Activated CD4-positive, alpha-beta T cell treated with anti-CD3 and anti-CD28 coated beads, Interleukin-2, amount 10 ng/mL, durations not matched to agents 24 days and 14 days (primary cell): ENCODE measurements at regions not wholly inside any gene's neighbourhood (a gene's known extent, or its start where the extent isn't known, plus 50 kb on each side); places are given as distances from the start of the nearest gene placed in this dataset.
"Not testable (repeated sequence)": the region's sequence is repeated elsewhere in the genome, so short reads cannot be mapped to it uniquely, and the experiment has no call there.

Experiments used
- DNase-seq: peaks from one replicate; pipeline ENCODE4 v3.0.0; 2022
- H3K27ac Mint-ChIP-seq: one replicate; pipeline ENCODE4 v1.8.0; 2022; ENCODE audit warnings: mild to moderate bottlenecking, mixed read lengths
- H3K27me3 Mint-ChIP-seq: one replicate; pipeline ENCODE4 v1.8.0; 2022; ENCODE audit warnings: mixed read lengths
- H3K36me3 Mint-ChIP-seq: one replicate; pipeline ENCODE4 v1.8.0; 2022; ENCODE audit warnings: low read depth, mild to moderate bottlenecking, mixed read lengths
- H3K4me1 Mint-ChIP-seq: one replicate; pipeline ENCODE4 v1.8.0; 2021; ENCODE audit warnings: mixed read lengths
- H3K4me3 Mint-ChIP-seq: one replicate; pipeline ENCODE4 v1.8.0; 2022; ENCODE audit warnings: mild to moderate bottlenecking, moderate library complexity, mixed read lengths
- H3K9me3 Mint-ChIP-seq: one replicate; pipeline ENCODE4 v1.8.0; 2021; ENCODE audit warnings: mixed read lengths
- intact Hi-C: fragments of 100-400 bp; cut with micrococcal nuclease; formaldehyde crosslinking; loops from one replicate; pipeline ENCODE4 v1.15.1; 2023

DNA sequence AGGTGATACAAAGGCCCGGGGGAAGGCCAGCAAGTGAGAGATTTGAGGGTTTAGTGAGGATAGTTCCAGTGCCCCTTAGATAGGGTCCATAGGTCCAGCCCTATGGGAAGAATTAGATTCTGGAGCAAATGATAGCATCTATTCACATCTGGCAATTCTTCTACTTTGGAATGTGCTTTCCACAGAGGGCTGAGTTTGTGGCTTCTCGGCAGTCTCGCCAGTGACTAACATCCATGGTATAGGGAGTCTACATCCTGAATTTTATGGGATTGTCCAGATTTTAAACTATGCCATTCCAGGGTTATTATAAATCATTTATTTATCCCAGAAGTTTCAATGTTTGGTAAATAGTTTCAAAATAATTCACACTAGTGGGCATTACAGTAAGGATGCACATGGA, 207.3 kb upstream of the ADO start:
- Mint-ChIP-seq H3K4me3 (no peak overlapping the region), H3K27ac (no peak overlapping the region), H3K9me3 (peaks cover 7% of the 10 kb centered on the region), H3K36me3 (no peaks in the 10 kb centered on the region), H3K27me3 (peaks cover 23% of the 10 kb centered on the region), H3K4me1 (peaks cover 3% of the 10 kb centered on the region)
- DNase-seq: no peak
- intact Hi-C loops: no loop called here

DNA sequence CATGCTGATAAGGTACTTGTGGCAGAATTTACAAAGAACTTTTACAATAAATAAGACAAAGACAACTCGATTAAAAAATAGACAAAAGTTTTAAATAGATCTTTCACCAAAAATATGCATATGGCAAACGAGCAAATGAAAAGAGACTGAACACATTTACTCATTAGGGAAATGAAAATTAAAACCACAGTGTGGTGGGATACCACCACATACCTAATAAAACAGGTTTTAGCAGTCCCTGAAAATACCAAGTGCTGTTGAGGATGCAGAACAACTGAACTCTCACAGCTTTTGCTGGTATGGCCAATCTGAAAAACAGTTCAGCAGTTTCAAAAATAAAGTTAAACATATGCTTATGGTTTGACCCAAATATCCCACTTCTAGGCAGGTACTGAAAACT, 205.4 kb upstream of the ADO start:
- no peaks in the 10 kb centered on the region for H3K36me3 Mint-ChIP-seq
- H3K27me3 Mint-ChIP-seq: peaks cover 21% of the 10 kb centered on the region
- intact Hi-C loops: no loop called here
- H3K27ac Mint-ChIP-seq: no peak overlapping the region
- H3K4me1 Mint-ChIP-seq: no peaks in the 10 kb centered on the region
- H3K9me3 Mint-ChIP-seq: peaks cover 7% of the 10 kb centered on the region
- no peak overlapping the region for H3K4me3 Mint-ChIP-seq
- no peak for DNase-seq

DNA sequence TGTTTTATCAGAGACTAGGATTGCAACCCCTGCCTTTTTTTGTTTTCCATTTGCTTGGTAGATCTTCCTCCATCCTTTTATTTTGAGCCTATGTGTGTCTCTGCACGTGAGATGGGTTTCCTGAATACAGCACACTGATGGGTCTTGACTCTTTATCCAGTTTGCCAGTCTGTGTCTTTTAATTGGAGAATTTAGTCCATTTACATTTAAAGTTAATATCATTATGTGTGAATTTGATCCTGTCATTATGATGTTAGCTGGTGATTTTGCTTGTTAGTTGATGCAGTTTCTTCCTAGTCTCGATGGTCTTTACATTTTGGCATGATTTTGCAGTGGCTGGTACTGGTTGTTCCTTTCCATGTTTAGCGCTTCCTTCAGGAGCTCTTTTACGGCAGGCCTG, 198.0 kb upstream of the ADO start:
- H3K4me3 Mint-ChIP-seq, H3K27ac Mint-ChIP-seq, intact Hi-C loops, H3K27me3 Mint-ChIP-seq, H3K9me3 Mint-ChIP-seq, DNase-seq, H3K36me3 Mint-ChIP-seq: not testable (repeated sequence)
- peaks cover 13% of the 10 kb centered on the region for H3K4me1 Mint-ChIP-seq

DNA sequence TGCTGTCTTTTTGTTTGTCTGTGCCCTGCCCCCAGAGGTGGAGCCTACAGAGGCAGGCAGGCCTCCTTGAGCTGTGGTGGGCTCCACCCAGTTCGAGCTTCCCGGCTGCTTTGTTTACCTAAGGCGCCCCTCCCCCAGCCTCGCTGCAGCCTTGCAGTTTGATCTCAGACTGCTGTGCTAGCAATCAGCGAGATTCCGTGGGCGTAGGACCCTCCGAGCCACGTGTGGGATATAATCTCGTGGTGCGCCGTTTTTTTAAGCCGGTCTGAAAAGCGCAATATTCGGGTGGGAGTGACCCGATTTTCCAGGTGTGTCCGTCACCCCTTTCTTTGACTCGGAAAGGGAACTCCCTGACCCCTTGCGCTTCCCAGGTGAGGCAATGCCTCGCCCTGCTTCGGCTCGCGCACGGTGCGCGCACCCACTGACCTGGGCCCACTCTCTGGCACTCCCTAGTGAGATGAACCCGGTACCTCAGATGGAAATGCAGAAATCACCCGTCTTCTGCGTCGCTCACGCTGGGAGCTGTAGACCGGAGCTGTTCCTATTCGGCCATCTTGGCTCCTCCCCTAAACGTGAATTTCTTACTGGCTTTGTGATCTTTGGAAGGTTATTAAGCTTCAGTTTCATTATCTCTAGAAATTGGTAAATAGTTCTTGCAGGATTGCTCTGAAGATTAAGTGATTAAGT, 196.2 kb upstream of the ADO start:
- peaks cover 27% of the 10 kb centered on the region for H3K4me1 Mint-ChIP-seq
- H3K4me3 Mint-ChIP-seq, H3K27me3 Mint-ChIP-seq, DNase-seq, H3K27ac Mint-ChIP-seq, H3K36me3 Mint-ChIP-seq, intact Hi-C loops, H3K9me3 Mint-ChIP-seq: not testable (repeated sequence)

DNA sequence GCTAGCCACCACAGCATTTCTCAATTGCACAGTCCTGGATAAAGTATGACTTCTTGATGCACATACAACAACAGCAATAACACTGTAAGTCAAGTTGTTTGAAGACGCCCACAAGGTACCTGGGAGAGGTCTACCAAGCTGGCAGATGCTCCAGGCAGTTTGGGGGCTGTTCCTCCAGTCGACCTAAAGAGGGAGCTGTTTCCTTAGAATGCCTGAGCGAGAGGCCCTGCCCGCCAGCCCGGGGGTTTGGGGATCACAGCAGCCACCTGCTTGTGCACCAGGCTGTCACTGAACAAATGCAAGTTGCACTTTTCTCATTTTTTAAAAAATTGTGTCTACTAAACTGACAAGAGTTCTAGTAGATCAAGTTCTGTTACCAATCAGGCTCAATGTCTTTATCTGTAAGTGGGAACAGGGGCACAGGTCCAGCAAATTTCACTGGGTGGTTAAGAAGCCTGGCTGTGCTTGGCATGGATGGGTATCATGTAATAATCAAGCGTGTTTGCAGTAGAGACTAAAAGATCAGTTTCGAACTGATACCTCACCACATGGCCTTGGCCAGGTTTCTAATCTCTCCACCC, 193.8 kb upstream of the ADO start:
- Mint-ChIP-seq H3K9me3 (peaks cover 3% of the 10 kb centered on the region), H3K4me3 (no peak overlapping the region), H3K36me3 (peaks cover 2% of the 10 kb centered on the region), H3K4me1 (peaks cover 46% of the 10 kb centered on the region), H3K27me3 (peaks cover 5% of the 10 kb centered on the region), H3K27ac (peak overlapping the region; percentile 27)
- intact Hi-C loops: loop anchor here (1.0 to 5.0 kb wide), 7 partner anchors 16 to 548 kb away; no protein-coding TSS in a partner anchor
- peak; percentile 93 for DNase-seq

DNA sequence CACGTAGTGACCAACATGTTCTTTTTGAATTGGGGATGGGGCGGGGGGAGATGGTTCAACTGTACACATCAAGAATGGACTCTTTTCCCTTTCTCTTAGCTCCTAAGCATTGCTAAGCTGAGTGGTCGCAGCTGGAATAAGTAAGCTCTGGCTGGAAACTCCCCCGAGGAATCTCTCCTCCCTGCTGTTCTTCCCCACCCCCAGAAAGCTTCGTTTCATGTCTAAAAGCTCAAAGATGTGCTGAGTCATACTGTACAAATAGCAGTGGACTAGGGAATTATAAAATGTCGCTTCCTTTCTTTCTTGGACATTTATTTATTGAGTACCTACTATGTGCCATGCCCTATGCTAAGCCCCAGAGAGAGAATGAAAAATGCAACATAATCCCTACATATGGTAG, 191.1 kb upstream of the ADO start:
- peaks cover 60% of the 10 kb centered on the region for H3K4me1 Mint-ChIP-seq
- H3K27ac Mint-ChIP-seq: no peak overlapping the region
- H3K27me3 Mint-ChIP-seq: peaks cover 6% of the 10 kb centered on the region
- no peak for DNase-seq
- peaks cover 2% of the 10 kb centered on the region for H3K36me3 Mint-ChIP-seq
- H3K9me3 Mint-ChIP-seq: peaks cover 3% of the 10 kb centered on the region
- H3K4me3 Mint-ChIP-seq: no peak overlapping the region
- intact Hi-C loops: loop anchor here (5.0 kb wide), 1 partner anchor 384 kb away; no protein-coding TSS in a partner anchor

DNA sequence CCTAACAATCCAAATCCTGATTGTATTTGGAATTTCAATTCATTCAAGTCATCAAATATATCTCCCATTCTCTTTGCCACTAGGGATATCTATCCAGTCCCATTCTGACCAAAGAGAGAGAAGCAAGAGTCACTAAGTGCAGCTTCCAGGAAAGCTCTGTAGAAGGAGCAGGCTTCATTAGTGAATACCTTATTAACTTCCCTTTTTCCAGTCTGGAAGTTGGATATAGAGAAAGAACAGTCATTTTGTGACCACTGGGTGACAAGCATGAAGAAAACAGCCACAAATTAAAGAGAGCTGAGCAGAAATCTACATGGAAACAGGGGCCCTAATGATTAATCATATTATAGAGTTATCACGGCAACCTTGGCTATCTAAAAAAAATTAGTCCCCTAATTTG, 190.7 kb upstream of the ADO start:
- Mint-ChIP-seq H3K9me3 (peaks cover 3% of the 10 kb centered on the region), H3K27ac (peak overlapping the region; percentile 73), H3K27me3 (peaks cover 6% of the 10 kb centered on the region), H3K4me1 (peaks cover 64% of the 10 kb centered on the region), H3K4me3 (no peak overlapping the region), H3K36me3 (peaks cover 2% of the 10 kb centered on the region)
- DNase-seq: no peak
- intact Hi-C loops: loop anchor here (1.0 to 5.0 kb wide), 6 partner anchors 23 to 383 kb away; no protein-coding TSS in a partner anchor

DNA sequence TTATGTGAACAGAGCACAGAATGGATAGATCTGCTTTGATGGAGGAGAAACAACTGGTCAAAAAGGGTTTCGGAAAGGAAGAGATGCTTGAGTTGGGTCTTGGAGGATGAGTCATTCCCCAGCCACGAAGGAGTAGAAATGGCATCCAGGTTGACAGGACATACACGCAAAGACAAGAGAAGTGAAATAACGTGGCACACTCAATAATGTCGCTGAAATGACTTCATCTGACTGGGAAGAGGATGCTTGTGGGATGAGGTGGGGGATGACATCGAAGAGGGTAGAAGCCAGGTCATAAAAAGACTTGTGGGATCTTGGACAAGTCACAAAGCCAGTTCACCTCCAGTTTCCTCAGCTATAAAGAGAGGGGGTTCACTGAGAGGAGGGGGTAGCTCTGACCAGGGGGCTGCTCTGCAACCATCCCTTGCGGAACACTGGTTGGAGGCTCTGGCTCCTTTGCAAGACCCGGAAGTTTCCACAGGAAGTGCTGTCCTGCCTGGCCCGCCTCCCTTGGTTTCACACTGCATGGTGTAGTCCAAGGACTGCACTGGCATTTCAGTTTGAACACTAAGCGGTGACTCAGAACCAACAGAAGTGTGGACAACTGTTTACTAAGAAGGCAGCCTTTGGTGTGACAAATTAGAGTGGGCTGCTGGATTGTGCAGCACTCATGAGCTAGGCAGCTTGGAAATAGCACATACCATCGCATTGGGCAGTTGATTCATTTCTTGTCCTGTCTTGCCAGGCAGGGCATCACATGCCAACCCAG, 189.9 kb upstream of the ADO start:
- peaks cover 6% of the 10 kb centered on the region for H3K27me3 Mint-ChIP-seq
- peak overlapping the region; percentile 73 for H3K27ac Mint-ChIP-seq
- peaks cover 2% of the 10 kb centered on the region for H3K36me3 Mint-ChIP-seq
- peak; percentile 63 for DNase-seq
- peaks cover 70% of the 10 kb centered on the region for H3K4me1 Mint-ChIP-seq
- intact Hi-C loops: loop anchor here (1.0 to 5.0 kb wide), 7 partner anchors 23 to 383 kb away; no protein-coding TSS in a partner anchor
- H3K9me3 Mint-ChIP-seq: peaks cover 3% of the 10 kb centered on the region
- peak overlapping the region; percentile 3 for H3K4me3 Mint-ChIP-seq

DNA sequence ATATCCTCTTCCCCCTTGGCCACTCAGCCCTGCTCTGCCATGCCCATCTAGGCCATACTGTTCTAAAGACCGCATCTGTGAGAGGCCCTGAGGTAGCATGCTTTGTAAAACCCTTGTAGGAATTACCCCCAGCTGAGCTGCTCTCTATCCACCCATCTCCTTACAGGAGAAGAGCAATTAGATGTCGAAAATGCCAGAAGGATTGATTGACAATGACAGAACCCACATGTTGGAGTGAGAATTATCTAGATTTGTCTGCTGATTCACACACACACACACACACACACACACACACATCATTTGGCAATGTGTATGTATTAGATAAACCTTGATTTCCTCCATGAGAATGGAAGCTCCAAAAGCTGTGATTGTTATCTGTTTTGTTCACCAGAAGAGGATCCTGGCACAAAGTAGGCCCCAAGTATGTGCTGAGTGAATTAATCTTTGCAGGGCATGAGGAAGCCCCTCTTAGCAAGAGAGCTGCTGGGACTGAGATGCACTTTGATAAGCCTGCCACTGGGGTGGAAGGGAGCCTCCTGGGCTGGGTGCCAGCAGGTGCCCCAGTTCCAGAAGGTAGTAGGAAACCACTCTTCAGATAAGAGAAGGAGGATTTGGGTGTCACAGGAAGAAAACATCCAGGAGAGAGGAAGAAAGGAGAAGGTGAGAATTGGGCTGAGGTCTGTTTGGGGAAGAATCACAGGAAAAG, 187.5 kb upstream of the ADO start:
- intact Hi-C loops: no loop called here
- Mint-ChIP-seq H3K36me3 (peaks cover under 1% of the 10 kb centered on the region), H3K4me1 (peaks cover 65% of the 10 kb centered on the region)

DNA sequence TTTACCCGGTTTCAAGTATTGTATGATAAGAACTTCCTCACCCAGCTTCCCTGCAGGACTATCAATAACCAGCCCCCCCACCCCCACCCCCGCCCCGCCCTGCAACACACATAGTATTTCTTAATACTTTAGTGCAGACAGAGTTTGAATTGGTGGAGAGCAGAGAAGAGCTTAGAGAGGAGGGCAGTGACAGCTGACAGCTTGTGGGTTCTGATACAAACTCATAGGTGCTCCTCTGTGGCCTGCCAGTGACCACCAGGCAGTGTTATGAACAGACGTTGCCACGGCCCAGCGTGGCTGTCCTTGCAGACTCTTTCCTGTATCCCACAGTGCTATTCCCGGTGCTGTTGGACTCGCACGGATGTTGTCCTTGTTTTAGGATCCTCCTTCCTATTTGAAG, 186.9 kb upstream of the ADO start:
- intact Hi-C loops: no loop called here
- Mint-ChIP-seq H3K27ac (no peak overlapping the region), H3K4me1 (peaks cover 61% of the 10 kb centered on the region), H3K36me3 (no peaks in the 10 kb centered on the region), H3K4me3 (no peak overlapping the region), H3K9me3 (no peaks in the 10 kb centered on the region), H3K27me3 (peaks cover 1% of the 10 kb centered on the region)
- DNase-seq: no peak

More for the DNA sequence above, 187.5 kb upstream of the ADO start:
- H3K4me3 Mint-ChIP-seq: no peak overlapping the region
- H3K9me3 Mint-ChIP-seq: peaks cover under 1% of the 10 kb centered on the region
- peak overlapping the region; percentile 67 for H3K27ac Mint-ChIP-seq
- DNase-seq: peak; percentile 54
- H3K27me3 Mint-ChIP-seq: peaks cover 1% of the 10 kb centered on the region

DNA sequence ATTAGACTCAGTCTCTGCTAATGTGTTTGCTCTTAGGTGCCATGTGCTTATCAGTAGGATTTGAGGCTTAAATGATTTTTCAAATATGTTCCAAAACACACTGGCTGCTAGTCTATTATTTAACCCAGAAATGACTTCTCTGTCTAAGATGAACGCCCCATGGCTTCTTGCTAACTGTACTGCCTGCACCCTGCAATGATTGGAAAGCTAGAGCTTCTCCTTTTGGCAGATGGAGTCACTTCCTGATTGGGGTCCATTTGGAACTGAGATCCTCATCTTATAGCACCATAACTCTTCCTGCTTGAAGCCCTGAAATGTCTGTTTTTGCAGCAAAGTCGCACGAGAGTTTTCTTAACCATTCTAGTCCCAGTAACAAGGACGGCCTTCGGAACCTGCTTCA, 186.5 kb upstream of the ADO start:
- intact Hi-C loops: no loop called here
- Mint-ChIP-seq H3K27ac (no peak overlapping the region), H3K4me3 (no peak overlapping the region), H3K4me1 (peaks cover 58% of the 10 kb centered on the region), H3K9me3 (no peaks in the 10 kb centered on the region), H3K27me3 (peaks cover 1% of the 10 kb centered on the region), H3K36me3 (no peaks in the 10 kb centered on the region)
- DNase-seq: peak; percentile 51

DNA sequence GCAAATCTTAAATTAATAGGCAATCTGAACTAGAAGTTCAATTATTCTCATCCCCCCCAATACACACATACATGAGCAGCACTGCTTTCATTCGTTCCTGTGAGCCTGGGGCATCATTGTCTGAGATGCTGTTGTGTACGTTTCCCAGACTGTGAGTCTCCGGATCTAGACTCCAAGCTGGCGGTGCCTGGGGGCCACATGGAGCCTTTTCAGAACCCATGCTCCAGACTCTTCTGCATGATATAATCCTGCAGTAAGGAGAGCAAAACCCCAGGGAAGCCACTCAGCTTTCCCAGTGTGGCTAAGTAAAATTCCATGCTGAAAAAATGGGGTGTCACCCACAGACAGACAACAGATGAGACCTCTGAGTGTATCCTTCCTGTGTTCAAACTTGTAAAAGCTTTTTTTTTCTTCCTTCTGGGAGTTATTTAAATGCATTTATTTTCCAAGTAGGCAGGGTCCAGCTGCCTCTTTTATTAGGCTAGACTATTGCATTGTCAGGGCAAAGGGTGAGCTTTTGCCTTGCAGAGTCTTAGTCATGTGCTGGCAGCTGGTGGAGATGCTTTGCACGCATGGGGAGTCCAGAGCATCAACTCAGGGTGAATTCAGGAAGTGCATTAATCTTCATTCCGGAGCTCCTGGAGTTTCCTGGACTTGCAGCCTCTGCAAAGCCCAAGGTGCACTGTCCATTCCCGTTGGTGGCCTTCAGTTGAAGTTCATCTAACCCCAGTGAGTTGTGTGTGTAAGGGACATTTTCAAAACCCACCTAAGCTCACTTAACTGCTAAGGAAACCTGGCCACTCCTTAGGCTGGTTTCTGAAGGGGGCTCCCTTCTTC, 185.7 kb upstream of the ADO start:
- Mint-ChIP-seq H3K4me1 (peaks cover 51% of the 10 kb centered on the region), H3K27me3 (peaks cover 1% of the 10 kb centered on the region), H3K36me3 (no peaks in the 10 kb centered on the region), H3K27ac (no peak overlapping the region), H3K4me3 (no peak overlapping the region), H3K9me3 (no peaks in the 10 kb centered on the region)
- intact Hi-C loops: no loop called here
- DNase-seq: peak; percentile 55

DNA sequence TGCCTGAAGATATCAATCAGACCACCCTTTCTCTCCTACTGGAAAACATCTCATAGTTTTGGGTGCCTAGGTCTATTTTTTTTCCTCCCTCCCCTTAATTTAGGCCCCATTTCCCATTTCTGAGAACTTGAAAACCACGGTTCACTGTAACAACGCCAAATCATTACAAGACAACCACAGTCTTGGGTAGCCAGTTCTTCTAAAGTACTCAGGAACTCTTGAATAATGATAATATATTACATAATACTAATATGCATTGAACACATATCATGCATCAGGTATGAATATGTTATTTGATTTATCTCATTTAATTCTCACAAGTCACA, 185.1 kb upstream of the ADO start:
- no peaks in the 10 kb centered on the region for H3K9me3 Mint-ChIP-seq
- H3K4me1 Mint-ChIP-seq: peaks cover 47% of the 10 kb centered on the region
- H3K36me3 Mint-ChIP-seq: no peaks in the 10 kb centered on the region
- H3K27me3 Mint-ChIP-seq: peaks cover 1% of the 10 kb centered on the region
- peak overlapping the region; percentile 2 for H3K27ac Mint-ChIP-seq
- H3K4me3 Mint-ChIP-seq: no peak overlapping the region
- intact Hi-C loops: no loop called here
- DNase-seq: no peak
